Gastrocnemius medialis (tissue), 4 donors: ENCODE measurements at regions not wholly inside any gene's neighbourhood (a gene's known extent, or its start where the extent isn't known, plus 50 kb on each side); places are given as distances from the start of the nearest gene placed in this dataset.

Experiments used
- ATAC-seq, 2 donors: fragments of 150-250 bp; one replicate each; pipeline ENCODE4 v1.9.1; 2016
- DNase-seq, 2 donors: peaks; one replicate each; pipeline ENCODE4 v3.0.0-alpha.2; 2019
- H3K27ac ChIP-seq, 4 donors: fragments of 200-600 bp; sonication (generic); 1 replicate in 1 of 4; 2 replicates in 3 of 4; pipeline ENCODE4 v1.5.1; 2016 to 2018; ENCODE audit warnings: mild to moderate bottlenecking in 2 of 4, moderate library complexity in 1 of 4
- H3K27me3 ChIP-seq, 3 donors: fragments of 200-600 bp; sonication (generic) in 2 of 3; 1 replicate in 1 of 3; 2 replicates in 2 of 3; pipeline versions ENCODE4 v1.5.1 to v1.6.0; 2016 to 2019; ENCODE audit warnings: mild to moderate bottlenecking in 1 of 3, moderate library complexity in 1 of 3
- H3K36me3 ChIP-seq, 2 donors: fragments of 200-600 bp; sonication (generic) in 1 of 2; one replicate each; pipeline ENCODE4 v1.5.1; 2017 to 2018
- H3K4me1 ChIP-seq, 2 donors: fragments of 200-600 bp; sonication (generic) in 1 of 2; one replicate each; pipeline ENCODE4 v1.5.1; 2016 to 2017; ENCODE audit warnings: mild to moderate bottlenecking in 2 of 2
- H3K4me3 ChIP-seq, 4 donors: fragments of 200-600 bp; sonication (generic) in 3 of 4; 1 replicate in 1 of 4; 2 replicates in 3 of 4; pipeline ENCODE4 v1.5.1; 2016 to 2019; ENCODE audit warnings: mild to moderate bottlenecking in 2 of 4
- H3K9me3 ChIP-seq, 3 donors: fragments of 200-600 bp; sonication (generic) in 2 of 3; 1 replicate in 1 of 3; 2 replicates in 2 of 3; pipeline ENCODE4 v1.5.1; 2016 to 2019
- POLR2A ChIP-seq, 2 donors: fragments of 450-650 bp; IDR thresholded peaks; one replicate each; pipeline ENCODE4 v1.6.1; 2017; ENCODE audit warnings: antibody characterized with exemption in 2 of 2, mild to moderate bottlenecking in 2 of 2, moderate library complexity in 2 of 2
- in situ Hi-C, 4 donors: fragments of 200-750 bp; cut with MboI; loops; one replicate each; pipeline versions ENCODE4 v1.15.0 to v1.8.0; 2017; ENCODE audit warnings: low sequenced_read_pairs in 4 of 4
- intact Hi-C: fragments of 100-400 bp; cut with DNase I; formaldehyde crosslinking; loops from one replicate; pipeline ENCODE4 v1.15.1; 2023; ENCODE audit warnings: low total_unique reads
- TF ChIP-seq, protein P1 (sequence below), 5 experiments: fragments of 450-650 bp in 3 of 5; fragments of 200-600 bp in 2 of 5; sonication (generic) in 2 of 5; IDR thresholded peaks in 4 of 5; conservative IDR thresholded peaks in 1 of 5; 1 replicate in 4 of 5; 2 replicates in 1 of 5; pipeline ENCODE4 v1.5.1; 2016 to 2019; ENCODE audit warnings: antibody characterized with exemption in 5 of 5, mild to moderate bottlenecking in 3 of 5, moderate library complexity in 3 of 5

DNA sequence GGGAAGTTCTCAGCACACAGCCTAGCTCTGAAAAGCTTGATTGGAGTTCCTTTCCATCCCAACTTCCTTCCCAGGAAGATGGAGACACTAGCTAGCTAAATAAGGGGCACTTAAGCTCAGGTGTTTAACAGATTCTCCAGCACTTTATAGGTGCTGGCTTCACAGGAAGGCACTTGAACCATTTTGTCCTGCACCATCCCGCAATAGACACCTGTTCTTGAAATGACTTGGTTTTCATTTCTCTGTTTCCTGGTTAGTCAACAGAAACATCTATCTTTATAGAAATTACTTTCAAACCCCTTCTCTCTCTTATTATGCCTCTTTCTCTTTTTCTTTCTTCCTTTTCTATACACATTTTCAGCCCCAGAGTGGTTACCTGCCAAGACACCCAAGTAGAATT lies 409.9 kb upstream of the ZFHX3 start:
- H3K36me3 ChIP-seq = no peaks in the 10 kb centered on the region
- in situ Hi-C loops = no loop called here
- H3K9me3 ChIP-seq = no peaks in the 10 kb centered on the region
- intact Hi-C loops = no loop called here
- ATAC-seq = no peak
- H3K27ac ChIP-seq = no peak overlapping the region
- no peak for DNase-seq
- TF ChIP-seq, protein P1, sequence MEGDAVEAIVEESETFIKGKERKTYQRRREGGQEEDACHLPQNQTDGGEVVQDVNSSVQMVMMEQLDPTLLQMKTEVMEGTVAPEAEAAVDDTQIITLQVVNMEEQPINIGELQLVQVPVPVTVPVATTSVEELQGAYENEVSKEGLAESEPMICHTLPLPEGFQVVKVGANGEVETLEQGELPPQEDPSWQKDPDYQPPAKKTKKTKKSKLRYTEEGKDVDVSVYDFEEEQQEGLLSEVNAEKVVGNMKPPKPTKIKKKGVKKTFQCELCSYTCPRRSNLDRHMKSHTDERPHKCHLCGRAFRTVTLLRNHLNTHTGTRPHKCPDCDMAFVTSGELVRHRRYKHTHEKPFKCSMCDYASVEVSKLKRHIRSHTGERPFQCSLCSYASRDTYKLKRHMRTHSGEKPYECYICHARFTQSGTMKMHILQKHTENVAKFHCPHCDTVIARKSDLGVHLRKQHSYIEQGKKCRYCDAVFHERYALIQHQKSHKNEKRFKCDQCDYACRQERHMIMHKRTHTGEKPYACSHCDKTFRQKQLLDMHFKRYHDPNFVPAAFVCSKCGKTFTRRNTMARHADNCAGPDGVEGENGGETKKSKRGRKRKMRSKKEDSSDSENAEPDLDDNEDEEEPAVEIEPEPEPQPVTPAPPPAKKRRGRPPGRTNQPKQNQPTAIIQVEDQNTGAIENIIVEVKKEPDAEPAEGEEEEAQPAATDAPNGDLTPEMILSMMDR (IDR thresholded peaks at IDR 0.05 in 4 of 5, conservative IDR thresholded peaks at IDR 0.05 in 1 of 5) = no peak
- no peak for TF ChIP-seq POLR2A (IDR thresholded peaks at IDR 0.05)
- H3K27me3 ChIP-seq = no peaks in the 10 kb centered on the region
- no peaks in the 10 kb centered on the region for H3K4me1 ChIP-seq
- no peak overlapping the region for H3K4me3 ChIP-seq

DNA sequence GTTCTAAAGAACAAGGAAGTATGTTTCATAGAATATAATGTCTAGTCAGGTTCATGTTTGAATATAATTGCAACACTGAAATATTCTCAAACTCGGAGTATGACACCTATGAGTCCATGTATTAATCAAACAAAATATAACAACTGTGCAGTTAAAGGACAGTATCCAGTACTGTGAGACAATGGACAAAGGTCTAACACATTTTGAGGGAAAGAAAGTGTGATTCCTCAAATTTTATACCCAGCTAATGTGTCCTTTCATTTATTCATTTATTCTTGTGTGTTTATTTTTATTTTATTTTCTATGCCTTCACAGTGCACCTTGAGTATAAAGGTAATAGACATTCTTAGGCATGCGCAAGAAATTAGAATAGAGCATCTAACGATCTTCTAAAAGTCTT lies 401.0 kb upstream of the ZFHX3 start:
- Histone ChIP-seq H3K9me3 (peaks cover 0 to 4% (median 0%) of the 10 kb centered on the region in 3 donors), H3K4me3 (no peak overlapping the region), H3K27ac (no peak overlapping the region), H3K36me3 (no peaks in the 10 kb centered on the region), H3K27me3 (no peaks in the 10 kb centered on the region), H3K4me1 (no peaks in the 10 kb centered on the region)
- TF ChIP-seq, protein P1 (IDR thresholded peaks at IDR 0.05 in 4 of 5, conservative IDR thresholded peaks at IDR 0.05 in 1 of 5) = no peak
- TF ChIP-seq POLR2A (IDR thresholded peaks at IDR 0.05) = no peak
- intact Hi-C loops (no loop called here), in situ Hi-C loops (no loop called here)
- DNase-seq = no peak
- no peak for ATAC-seq

- no peak overlapping the region for H3K27ac ChIP-seq
- H3K36me3 ChIP-seq = no peaks in the 10 kb centered on the region
- in situ Hi-C loops = no loop called here
- H3K4me1 ChIP-seq = no peaks in the 10 kb centered on the region
- TF ChIP-seq, protein P1 (IDR thresholded peaks at IDR 0.05 in 4 of 5, conservative IDR thresholded peaks at IDR 0.05 in 1 of 5) = no peak
- TF ChIP-seq POLR2A (IDR thresholded peaks at IDR 0.05) = no peak
- H3K9me3 ChIP-seq = peaks cover 0 to 4% (median 0%) of the 10 kb centered on the region in 3 donors
- DNase-seq (no peak), ATAC-seq (no peak)
- intact Hi-C loops = no loop called here
- no peak overlapping the region for H3K4me3 ChIP-seq
- H3K27me3 ChIP-seq = no peaks in the 10 kb centered on the region
Measured at GRCh38 chr16:73447846-73448245, 399.9 kb upstream of the ZFHX3 start.

DNA sequence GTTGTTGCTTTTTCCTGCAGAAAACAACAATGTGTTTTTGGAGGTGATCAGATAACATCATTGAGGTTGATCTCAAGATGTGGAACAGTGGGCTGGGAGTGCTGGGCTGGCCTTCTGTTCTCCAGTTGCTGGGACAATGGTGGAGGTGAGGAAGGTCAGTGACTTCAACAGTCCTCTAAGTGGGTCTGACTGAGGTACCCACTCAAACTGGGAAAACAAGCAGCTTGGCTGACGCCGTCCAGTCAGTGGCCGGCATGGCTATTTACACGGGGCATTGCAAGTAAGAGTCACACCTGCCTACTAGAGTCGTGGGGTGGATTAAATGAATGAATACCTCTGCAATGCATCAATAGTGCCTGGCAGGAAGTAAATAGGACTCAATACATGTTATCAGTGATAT lies 386.7 kb upstream of the ZFHX3 start:
- Histone ChIP-seq H3K27me3 (no peaks in the 10 kb centered on the region), H3K36me3 (no peaks in the 10 kb centered on the region), H3K27ac (no peak overlapping the region), H3K9me3 (no peaks in the 10 kb centered on the region), H3K4me1 (no peaks in the 10 kb centered on the region), H3K4me3 (no peak overlapping the region)
- intact Hi-C loops (no loop called here), in situ Hi-C loops (no loop called here)
- DNase-seq (no peak), ATAC-seq (no peak)
- no peak for TF ChIP-seq POLR2A (IDR thresholded peaks at IDR 0.05)
- TF ChIP-seq, protein P1 (IDR thresholded peaks at IDR 0.05 in 4 of 5, conservative IDR thresholded peaks at IDR 0.05 in 1 of 5) = no peak

GRCh38 chr16:73433731-73434307 lies 385.9 kb upstream of the ZFHX3 start:
- Histone ChIP-seq H3K36me3 (no peaks in the 10 kb centered on the region), H3K4me3 (no peak overlapping the region), H3K27me3 (no peaks in the 10 kb centered on the region), H3K27ac (no peak overlapping the region), H3K9me3 (no peaks in the 10 kb centered on the region), H3K4me1 (no peaks in the 10 kb centered on the region)
- intact Hi-C loops = no loop called here
- ATAC-seq (no peak), DNase-seq (no peak)
- TF ChIP-seq POLR2A (IDR thresholded peaks at IDR 0.05) = no peak
- TF ChIP-seq, protein P1 (IDR thresholded peaks at IDR 0.05 in 4 of 5, conservative IDR thresholded peaks at IDR 0.05 in 1 of 5) = no peak
- in situ Hi-C loops = no loop called here
